ENCODE measurements at regions not wholly inside any gene's neighbourhood (a gene's known extent, or its start where the extent isn't known, plus 50 kb on each side); places are given as distances from the start of the nearest gene placed in this dataset.

DNA sequence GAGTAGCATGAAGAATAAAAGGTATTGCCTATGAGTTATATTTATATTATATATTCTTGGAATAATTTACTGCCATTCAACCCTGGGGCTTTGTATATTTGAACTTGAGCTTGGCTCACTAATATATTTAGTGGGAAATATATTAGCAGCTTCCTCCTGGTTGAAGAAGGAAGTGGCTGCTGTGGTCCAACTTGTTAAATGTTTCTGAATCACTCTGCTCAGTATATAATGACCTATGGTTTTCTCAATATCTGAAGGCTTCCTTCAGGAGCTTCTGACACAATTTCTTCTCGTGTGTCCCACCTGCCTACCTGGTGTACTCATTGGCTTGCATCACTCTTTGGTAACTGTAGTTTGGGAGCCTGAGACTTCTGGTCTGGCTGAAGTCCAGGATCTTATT is 646.4 kb downstream of the TBC1D4 start:
- BruUV-seq (replicated peaks) = no TSS peak
- Histone ChIP-seq H3K4me1 (ENCODE audit: insufficient read depth, low read length, poor library complexity, severe bottlenecking) (no peaks in the 10 kb centered on the region), H3K36me3 (ENCODE audit: insufficient read depth, low read length, poor library complexity, severe bottlenecking) (no peaks in the 10 kb centered on the region), H3K27ac (ENCODE audit: low read depth, low read length, poor library complexity, severe bottlenecking) (no peak overlapping the region), H3K27me3 (replicated peaks; ENCODE audit: insufficient read depth, low read depth, low read length, poor library complexity) (peaks cover 3% of the 10 kb centered on the region), H3K9me3 (ENCODE audit: low read depth, low read length, poor library complexity, severe bottlenecking) (no peaks in the 10 kb centered on the region), H3K4me3 (ENCODE audit: low read depth, low read length, poor library complexity, severe bottlenecking) (no peak overlapping the region)
- CTCF ChIA-PET = no interaction called here
- POLR2A ChIA-PET (ENCODE audit: low non-redundant PET) = no interaction called here
- intact Hi-C loops (cut with micrococcal nuclease; ENCODE audit: unreplicated experiment) = no loop called here
- DNase-seq (ENCODE audit: low spot score) = no peak
- TF ChIP-seq, protein P1, sequence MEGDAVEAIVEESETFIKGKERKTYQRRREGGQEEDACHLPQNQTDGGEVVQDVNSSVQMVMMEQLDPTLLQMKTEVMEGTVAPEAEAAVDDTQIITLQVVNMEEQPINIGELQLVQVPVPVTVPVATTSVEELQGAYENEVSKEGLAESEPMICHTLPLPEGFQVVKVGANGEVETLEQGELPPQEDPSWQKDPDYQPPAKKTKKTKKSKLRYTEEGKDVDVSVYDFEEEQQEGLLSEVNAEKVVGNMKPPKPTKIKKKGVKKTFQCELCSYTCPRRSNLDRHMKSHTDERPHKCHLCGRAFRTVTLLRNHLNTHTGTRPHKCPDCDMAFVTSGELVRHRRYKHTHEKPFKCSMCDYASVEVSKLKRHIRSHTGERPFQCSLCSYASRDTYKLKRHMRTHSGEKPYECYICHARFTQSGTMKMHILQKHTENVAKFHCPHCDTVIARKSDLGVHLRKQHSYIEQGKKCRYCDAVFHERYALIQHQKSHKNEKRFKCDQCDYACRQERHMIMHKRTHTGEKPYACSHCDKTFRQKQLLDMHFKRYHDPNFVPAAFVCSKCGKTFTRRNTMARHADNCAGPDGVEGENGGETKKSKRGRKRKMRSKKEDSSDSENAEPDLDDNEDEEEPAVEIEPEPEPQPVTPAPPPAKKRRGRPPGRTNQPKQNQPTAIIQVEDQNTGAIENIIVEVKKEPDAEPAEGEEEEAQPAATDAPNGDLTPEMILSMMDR (conservative IDR thresholded peaks at IDR 0.05; ENCODE audit: low read depth, low read length) = no peak
- TF ChIP-seq EZH2 (IDR thresholded peaks at IDR 0.05; ENCODE audit: borderline replicate concordance, low read depth, low read length, poor library complexity, severe bottlenecking) = no peak

DNA sequence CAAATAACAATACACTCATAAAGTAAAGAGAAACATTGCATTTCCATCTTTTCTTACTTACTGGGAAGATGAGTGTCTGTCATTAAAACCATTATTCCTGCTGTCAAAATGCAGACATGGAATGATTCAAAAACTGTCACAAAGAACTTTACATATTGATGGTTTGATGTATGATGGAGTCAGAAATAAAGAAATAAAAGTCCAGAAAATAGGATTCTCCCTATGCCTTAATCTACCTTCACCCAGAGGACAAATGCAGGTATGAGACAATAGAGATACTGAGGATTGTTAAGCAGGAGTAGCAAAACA is 656.1 kb downstream of the TBC1D4 start:
- Histone ChIP-seq H3K9me3 (ENCODE audit: low read depth, low read length, poor library complexity, severe bottlenecking) (no peaks in the 10 kb centered on the region), H3K27ac (ENCODE audit: low read depth, low read length, poor library complexity, severe bottlenecking) (no peak overlapping the region), H3K4me1 (ENCODE audit: insufficient read depth, low read length, poor library complexity, severe bottlenecking) (peaks cover 11% of the 10 kb centered on the region), H3K4me3 (ENCODE audit: low read depth, low read length, poor library complexity, severe bottlenecking) (no peak overlapping the region), H3K27me3 (replicated peaks; ENCODE audit: insufficient read depth, low read depth, low read length, poor library complexity) (peaks cover 6% of the 10 kb centered on the region), H3K36me3 (ENCODE audit: insufficient read depth, low read length, poor library complexity, severe bottlenecking) (no peaks in the 10 kb centered on the region)
- TF ChIP-seq, protein P1 (conservative IDR thresholded peaks at IDR 0.05; ENCODE audit: low read depth, low read length) = no peak
- TF ChIP-seq EZH2 (IDR thresholded peaks at IDR 0.05; ENCODE audit: borderline replicate concordance, low read depth, low read length, poor library complexity, severe bottlenecking) = no peak
- BruUV-seq (replicated peaks) = no TSS peak
- intact Hi-C loops (cut with micrococcal nuclease; ENCODE audit: unreplicated experiment) = no loop called here
- DNase-seq (ENCODE audit: low spot score) = no peak
- POLR2A ChIA-PET (ENCODE audit: low non-redundant PET) = no interaction called here
- CTCF ChIA-PET = no interaction called here

DNA sequence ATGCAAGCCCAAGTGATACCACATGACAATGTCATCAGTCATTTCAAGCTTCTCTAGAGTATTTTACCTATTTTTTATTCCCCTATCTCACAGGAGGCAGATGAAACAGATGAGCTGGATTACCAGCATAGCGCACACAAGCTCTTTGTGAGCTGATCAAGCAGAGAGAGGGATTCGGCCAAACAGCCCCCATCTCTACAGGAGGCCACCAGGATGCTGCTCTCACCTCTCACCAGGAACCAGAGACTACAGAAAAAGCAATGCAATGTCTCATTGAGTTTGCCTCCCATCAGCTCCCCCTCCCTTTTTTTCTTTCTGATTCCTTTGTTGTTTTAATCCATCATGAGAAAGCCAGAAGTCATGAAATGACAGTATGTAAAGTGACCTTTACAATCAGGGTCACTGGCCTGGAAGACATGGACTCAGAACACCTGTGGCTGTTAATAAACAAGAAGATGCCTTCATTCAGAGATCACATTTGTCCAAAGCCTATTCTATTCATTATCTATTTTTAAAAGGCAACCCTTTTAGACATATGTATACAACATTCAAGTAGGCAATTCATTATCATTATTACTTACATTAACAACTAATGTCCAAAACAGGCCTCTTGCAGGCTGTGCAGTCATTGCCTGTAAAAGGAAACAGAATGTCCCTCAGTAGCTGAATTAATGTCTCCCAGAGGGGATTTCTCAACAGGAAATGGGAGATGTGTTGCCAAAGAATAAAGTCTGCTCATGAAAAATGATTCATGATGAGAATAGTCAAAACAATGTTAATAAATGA is 656.6 kb downstream of the TBC1D4 start:
- no peak overlapping the region for H3K27ac ChIP-seq (ENCODE audit: low read depth, low read length, poor library complexity, severe bottlenecking)
- no peak overlapping the region for H3K4me3 ChIP-seq (ENCODE audit: low read depth, low read length, poor library complexity, severe bottlenecking)

More for the DNA sequence above, 656.6 kb downstream of the TBC1D4 start:
- H3K36me3 ChIP-seq (ENCODE audit: insufficient read depth, low read length, poor library complexity, severe bottlenecking) = no peaks in the 10 kb centered on the region
- DNase-seq (ENCODE audit: low spot score) = peak; percentile 74
- H3K27me3 ChIP-seq (replicated peaks; ENCODE audit: insufficient read depth, low read depth, low read length, poor library complexity) = peaks cover under 1% of the 10 kb centered on the region
- TF ChIP-seq, protein P1 (conservative IDR thresholded peaks at IDR 0.05; ENCODE audit: low read depth, low read length) = no peak
- TF ChIP-seq EZH2 (IDR thresholded peaks at IDR 0.05; ENCODE audit: borderline replicate concordance, low read depth, low read length, poor library complexity, severe bottlenecking) = no peak
- no TSS peak for BruUV-seq (replicated peaks)
- intact Hi-C loops (cut with micrococcal nuclease; ENCODE audit: unreplicated experiment) = no loop called here
- ChIA-PET CTCF (no interaction called here), POLR2A (ENCODE audit: low non-redundant PET) (no interaction called here)
- H3K4me1 ChIP-seq (ENCODE audit: insufficient read depth, low read length, poor library complexity, severe bottlenecking) = peaks cover 11% of the 10 kb centered on the region
- no peaks in the 10 kb centered on the region for H3K9me3 ChIP-seq (ENCODE audit: low read depth, low read length, poor library complexity, severe bottlenecking)
